H1 (cell line): ENCODE measurements at regions not wholly inside any gene's neighbourhood (a gene's known extent, or its start where the extent isn't known, plus 50 kb on each side); places are given as distances from the start of the nearest gene placed in this dataset.

Experiments used
- CHD1 ChIP-seq: IDR thresholded peaks from 2 replicates; pipeline ENCODE4 v1.6.1; 2012; ENCODE audit warnings: low read depth, low read length, improper control_type of control experiment
- HDAC2 ChIP-seq, 2 experiments: fragments of 300-600 bp in 1 of 2; sonication (generic) in 1 of 2; IDR thresholded peaks; 2 replicates each; pipeline ENCODE4 v1.6.1; 2011 to 2012; ENCODE audit warnings: low read depth in 2 of 2, low read length in 2 of 2, mild to moderate bottlenecking in 2 of 2, moderate library complexity in 2 of 2, borderline replicate concordance in 1 of 2, inconsistent platforms in 1 of 2
- NRF1 ChIP-seq: IDR thresholded peaks from 2 replicates; pipeline ENCODE4 v1.6.1; 2011; ENCODE audit warnings: mild to moderate bottlenecking, low read depth, low read length, improper control_type of control experiment

- TF ChIP-seq CHD1 = no peak
- no peak for TF ChIP-seq NRF1
- no peak for TF ChIP-seq HDAC2 (IDR thresholded peaks at IDR 0.05; ENCODE audit: borderline replicate concordance in 1 of 2, low read depth in 2 of 2, low read length in 2 of 2)
These were observed 461.7 kb upstream of the DPH6 start (continued) for GRCh38 chr15:36007699-36008098.
